ENCODE measurements at regions not wholly inside any gene's neighbourhood (a gene's known extent, or its start where the extent isn't known, plus 50 kb on each side); places are given as distances from the start of the nearest gene placed in this dataset.

GRCh38 chr1:208562151-208562960 is 318.2 kb upstream of the PLXNA2 start:
- TF ChIP-seq CTCF (IDR thresholded peaks at IDR 0.05): no peak
- intact Hi-C loops (cut with DNase I): no loop called here
- Histone ChIP-seq H3K9me3 (no peaks in the 10 kb centered on the region), H3K4me3 (no peak overlapping the region), H3K4me1 (no peaks in the 10 kb centered on the region), H3K27ac (no peak overlapping the region), H3K36me3 (no peaks in the 10 kb centered on the region), H3K27me3 (ENCODE audit: low read depth) (peaks cover 6% of the 10 kb centered on the region)
- DNase-seq: no peak
- ATAC-seq: no peak

GRCh38 chr1:208564466-208564865 is 320.3 kb upstream of the PLXNA2 start:
- H3K4me1 ChIP-seq: no peaks in the 10 kb centered on the region
- no peaks in the 10 kb centered on the region for H3K9me3 ChIP-seq
- no peak for TF ChIP-seq CTCF (IDR thresholded peaks at IDR 0.05)
- H3K36me3 ChIP-seq: no peaks in the 10 kb centered on the region
- no peak overlapping the region for H3K4me3 ChIP-seq
- H3K27me3 ChIP-seq (ENCODE audit: low read depth): peaks cover 6% of the 10 kb centered on the region
- DNase-seq (no peak), ATAC-seq (no peak)
- intact Hi-C loops (cut with DNase I): no loop called here
- H3K27ac ChIP-seq: no peak overlapping the region

- H3K27ac ChIP-seq: no peak overlapping the region
- peaks cover 6% of the 10 kb centered on the region for H3K27me3 ChIP-seq (ENCODE audit: low read depth)
- H3K9me3 ChIP-seq: no peaks in the 10 kb centered on the region
- intact Hi-C loops (cut with DNase I): no loop called here
- DNase-seq (no peak), ATAC-seq (no peak)
- no peak for TF ChIP-seq CTCF (IDR thresholded peaks at IDR 0.05)
- no peak overlapping the region for H3K4me3 ChIP-seq
- no peaks in the 10 kb centered on the region for H3K36me3 ChIP-seq
- H3K4me1 ChIP-seq: no peaks in the 10 kb centered on the region
These were observed 321.7 kb upstream of the PLXNA2 start for GRCh38 chr1:208565756-208566440.

DNA sequence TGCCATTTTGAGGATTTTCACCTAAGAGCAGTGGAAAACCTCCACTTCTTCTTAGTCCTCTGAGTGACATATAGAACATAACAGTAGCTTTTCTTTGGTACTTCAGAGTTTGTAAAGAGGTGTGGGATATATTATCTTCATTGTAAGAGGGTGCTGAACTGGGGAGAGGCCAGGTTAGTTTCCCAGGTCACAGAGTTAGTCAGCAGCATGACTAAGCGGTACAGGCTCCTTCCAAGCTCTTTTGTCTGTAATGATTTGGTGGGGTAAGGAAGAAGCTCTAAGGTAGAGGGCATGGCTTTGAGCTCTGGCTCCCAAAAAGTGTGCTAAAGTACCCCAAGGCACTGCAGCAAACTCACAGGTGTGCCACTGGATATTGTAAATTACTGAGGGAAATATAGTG is 325.0 kb upstream of the PLXNA2 start:
- H3K4me3 ChIP-seq: no peak overlapping the region
- intact Hi-C loops (cut with DNase I): no loop called here
- H3K27me3 ChIP-seq (ENCODE audit: low read depth): no peaks in the 10 kb centered on the region
- DNase-seq (no peak), ATAC-seq (no peak)
- TF ChIP-seq CTCF (IDR thresholded peaks at IDR 0.05): no peak
- no peaks in the 10 kb centered on the region for H3K36me3 ChIP-seq
- H3K9me3 ChIP-seq: no peaks in the 10 kb centered on the region
- H3K4me1 ChIP-seq: no peaks in the 10 kb centered on the region
- H3K27ac ChIP-seq: no peak overlapping the region

DNA sequence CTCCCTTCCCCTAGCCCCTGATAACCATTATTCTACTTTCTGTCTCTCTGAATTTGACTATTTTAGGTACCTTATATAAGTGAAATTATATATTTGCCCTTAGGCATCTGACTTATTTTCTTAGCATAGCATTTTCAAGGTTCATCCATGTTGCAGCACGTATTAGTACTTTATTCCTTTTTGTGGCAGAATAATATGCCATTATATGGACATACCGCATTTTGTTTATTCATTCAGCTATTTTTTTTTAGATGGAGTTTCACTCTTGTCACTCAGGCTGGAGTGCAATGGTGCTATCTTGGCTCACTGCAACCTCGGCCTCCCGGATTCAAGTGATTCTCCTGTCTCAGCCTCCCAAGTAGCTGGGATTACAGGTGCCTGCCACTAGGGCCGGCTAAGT is 326.2 kb upstream of the PLXNA2 start:
- no peak for TF ChIP-seq CTCF (IDR thresholded peaks at IDR 0.05)
- DNase-seq: no peak
- Histone ChIP-seq H3K4me1 (no peaks in the 10 kb centered on the region), H3K27ac (no peak overlapping the region), H3K27me3 (ENCODE audit: low read depth) (no peaks in the 10 kb centered on the region), H3K9me3 (no peaks in the 10 kb centered on the region), H3K4me3 (no peak overlapping the region), H3K36me3 (no peaks in the 10 kb centered on the region)
- no peak for ATAC-seq
- intact Hi-C loops (cut with DNase I): no loop called here

Data from lower lobe of right lung (tissue), 2 donors.